ENCODE measurements at regions not wholly inside any gene's neighbourhood (a gene's known extent, or its start where the extent isn't known, plus 50 kb on each side); places are given as distances from the start of the nearest gene placed in this dataset.

- intact Hi-C loops (cut with micrococcal nuclease; ENCODE audit: unreplicated experiment) = no loop called here
- no peak overlapping the region for H3K27ac ChIP-seq (ENCODE audit: low read length)
- in situ Hi-C loops (cut with HindIII; ENCODE audit: low pct_unique_long_range_greater_than_20kb, low sequenced_read_pairs) = no loop called here
- DNase-seq (ENCODE audit: low read depth, low spot score) (no peak), ATAC-seq (no peak)
- no peaks in the 10 kb centered on the region for H3K36me3 ChIP-seq (ENCODE audit: control insufficient read depth, insufficient read depth, low read length)
- no peaks in the 10 kb centered on the region for H3K4me1 ChIP-seq (ENCODE audit: control insufficient read depth, insufficient read depth, low read length)
- no peak overlapping the region for H3K4me3 ChIP-seq (ENCODE audit: low read depth in 2 of 2, low read length in 2 of 2)
- CTCF ChIA-PET = no interaction called here
- no peaks in the 10 kb centered on the region for H3K9me3 ChIP-seq (ENCODE audit: control insufficient read depth, insufficient read depth, low read depth, low read length)
- H3K27me3 ChIP-seq (ENCODE audit: control insufficient read depth, insufficient read depth, low read length) = no peaks in the 10 kb centered on the region
- BruUV-seq (replicated peaks) = no TSS peak
- TF ChIP-seq POLR2AphosphoS5 (IDR thresholded peaks at IDR 0.05; ENCODE audit: low read depth, low read length) (no peak), CTCF (IDR thresholded peaks at IDR 0.05) (no peak), TCF7L2 (IDR thresholded peaks at IDR 0.05; ENCODE audit: low read depth, low read length) (no peak), SIN3A (IDR thresholded peaks at IDR 0.05; ENCODE audit: borderline replicate concordance, insufficient read depth, low read depth, low read length) (no peak)
- TF ChIP-seq, protein P1, sequence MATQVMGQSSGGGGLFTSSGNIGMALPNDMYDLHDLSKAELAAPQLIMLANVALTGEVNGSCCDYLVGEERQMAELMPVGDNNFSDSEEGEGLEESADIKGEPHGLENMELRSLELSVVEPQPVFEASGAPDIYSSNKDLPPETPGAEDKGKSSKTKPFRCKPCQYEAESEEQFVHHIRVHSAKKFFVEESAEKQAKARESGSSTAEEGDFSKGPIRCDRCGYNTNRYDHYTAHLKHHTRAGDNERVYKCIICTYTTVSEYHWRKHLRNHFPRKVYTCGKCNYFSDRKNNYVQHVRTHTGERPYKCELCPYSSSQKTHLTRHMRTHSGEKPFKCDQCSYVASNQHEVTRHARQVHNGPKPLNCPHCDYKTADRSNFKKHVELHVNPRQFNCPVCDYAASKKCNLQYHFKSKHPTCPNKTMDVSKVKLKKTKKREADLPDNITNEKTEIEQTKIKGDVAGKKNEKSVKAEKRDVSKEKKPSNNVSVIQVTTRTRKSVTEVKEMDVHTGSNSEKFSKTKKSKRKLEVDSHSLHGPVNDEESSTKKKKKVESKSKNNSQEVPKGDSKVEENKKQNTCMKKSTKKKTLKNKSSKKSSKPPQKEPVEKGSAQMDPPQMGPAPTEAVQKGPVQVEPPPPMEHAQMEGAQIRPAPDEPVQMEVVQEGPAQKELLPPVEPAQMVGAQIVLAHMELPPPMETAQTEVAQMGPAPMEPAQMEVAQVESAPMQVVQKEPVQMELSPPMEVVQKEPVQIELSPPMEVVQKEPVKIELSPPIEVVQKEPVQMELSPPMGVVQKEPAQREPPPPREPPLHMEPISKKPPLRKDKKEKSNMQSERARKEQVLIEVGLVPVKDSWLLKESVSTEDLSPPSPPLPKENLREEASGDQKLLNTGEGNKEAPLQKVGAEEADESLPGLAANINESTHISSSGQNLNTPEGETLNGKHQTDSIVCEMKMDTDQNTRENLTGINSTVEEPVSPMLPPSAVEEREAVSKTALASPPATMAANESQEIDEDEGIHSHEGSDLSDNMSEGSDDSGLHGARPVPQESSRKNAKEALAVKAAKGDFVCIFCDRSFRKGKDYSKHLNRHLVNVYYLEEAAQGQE (IDR thresholded peaks at IDR 0.05; ENCODE audit: insufficient read depth in 1 of 2, low read depth in 2 of 2, low read length in 1 of 2) = no peak
- POLR2A ChIA-PET = no interaction called here
Observed at GRCh38 chr18:24703316-24703715, 242.9 kb downstream of the HRH4 start.

DNA sequence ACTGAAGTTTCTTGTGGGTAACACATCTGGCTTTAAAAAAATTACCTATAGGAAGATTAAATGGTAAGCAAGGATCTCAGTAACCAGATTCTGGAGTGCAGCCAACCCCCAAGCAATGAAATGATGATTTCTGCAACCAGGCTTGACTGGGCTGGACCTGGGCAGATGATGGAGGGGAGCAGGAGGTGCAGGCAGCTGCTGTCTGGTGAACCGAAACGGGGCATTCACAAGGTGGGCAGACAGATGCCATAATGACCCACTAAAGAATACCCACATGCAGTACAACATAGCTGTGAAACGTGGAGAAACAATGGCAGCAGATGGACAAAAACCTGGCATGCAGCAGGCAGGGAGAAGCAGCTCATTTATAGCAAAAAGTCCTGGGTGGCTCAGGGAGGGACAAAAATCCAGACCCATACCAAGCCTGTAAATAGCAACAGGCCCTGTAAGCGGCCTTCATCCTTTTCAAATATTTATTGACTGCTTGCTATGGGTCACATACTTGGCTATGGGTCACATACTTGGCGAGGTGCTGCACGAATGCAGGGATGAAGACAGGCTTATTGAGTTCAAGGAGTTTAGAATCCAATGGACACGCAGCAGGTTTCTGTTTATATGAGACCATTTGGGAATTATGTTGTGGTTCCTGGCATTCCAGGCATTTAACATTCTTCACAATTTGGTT is 244.7 kb downstream of the HRH4 start:
- DNase-seq (ENCODE audit: low read depth, low spot score) (no peak), ATAC-seq (no peak)
- Histone ChIP-seq H3K27ac (ENCODE audit: low read length) (no peak overlapping the region), H3K4me1 (ENCODE audit: control insufficient read depth, insufficient read depth, low read length) (no peaks in the 10 kb centered on the region), H3K27me3 (ENCODE audit: control insufficient read depth, insufficient read depth, low read length) (no peaks in the 10 kb centered on the region), H3K36me3 (ENCODE audit: control insufficient read depth, insufficient read depth, low read length) (no peaks in the 10 kb centered on the region), H3K9me3 (ENCODE audit: control insufficient read depth, insufficient read depth, low read depth, low read length) (no peaks in the 10 kb centered on the region), H3K4me3 (ENCODE audit: low read depth in 2 of 2, low read length in 2 of 2) (no peak overlapping the region)
- intact Hi-C loops (cut with micrococcal nuclease; ENCODE audit: unreplicated experiment) (no loop called here), in situ Hi-C loops (cut with HindIII; ENCODE audit: low pct_unique_long_range_greater_than_20kb, low sequenced_read_pairs) (no loop called here)
- CTCF ChIA-PET = no interaction called here
- TF ChIP-seq TCF7L2 (IDR thresholded peaks at IDR 0.05; ENCODE audit: low read depth, low read length) = peak; percentile 52; the same call in 1 of the 2 replicates
- TF ChIP-seq, protein P1 (IDR thresholded peaks at IDR 0.05; ENCODE audit: insufficient read depth in 1 of 2, low read depth in 2 of 2, low read length in 1 of 2) = no peak
- POLR2A ChIA-PET = no interaction called here
- no TSS peak for BruUV-seq (replicated peaks)
